H9 (cell line): ENCODE measurements at regions not wholly inside any gene's neighbourhood (a gene's known extent, or its start where the extent isn't known, plus 50 kb on each side); places are given as distances from the start of the nearest gene placed in this dataset.

Experiments
- DNase-seq: peaks from one replicate; pipeline ENCODE4 v3.0.0-alpha.2; 2017
- H2AFZ ChIP-seq: one replicate; pipeline ENCODE4 v1.6.1; 2013; ENCODE audit warnings: mild to moderate bottlenecking, low read length, control low read depth, moderate library complexity
- H2AK5ac ChIP-seq: 2 replicates; pipeline ENCODE4 v1.6.1; 2013; ENCODE audit warnings: low read length, control low read depth, mixed read lengths; ENCODE audit not compliant: insufficient read length
- H2BK120ac ChIP-seq: one replicate; pipeline ENCODE4 v1.6.1; 2013; ENCODE audit warnings: low read depth, mild to moderate bottlenecking, low read length, control low read depth, inconsistent platforms; ENCODE audit not compliant: poor library complexity, severe bottlenecking
- H2BK12ac ChIP-seq: 2 replicates; pipeline ENCODE4 v1.6.1; 2013; ENCODE audit warnings: low read length, control low read depth, mixed read lengths, low read depth; ENCODE audit not compliant: insufficient read length
- H2BK15ac ChIP-seq: 2 replicates; pipeline ENCODE4 v1.6.1; 2013; ENCODE audit warnings: low read depth, low read length, control low read depth
- H2BK20ac ChIP-seq: one replicate; pipeline ENCODE4 v1.6.1; 2013; ENCODE audit warnings: low read depth, mild to moderate bottlenecking, low read length, control low read depth, inconsistent platforms; ENCODE audit not compliant: poor library complexity, severe bottlenecking
- H2BK5ac ChIP-seq: 2 replicates; pipeline ENCODE4 v1.6.1; 2013; ENCODE audit warnings: low read length, control low read depth, mixed read lengths; ENCODE audit not compliant: insufficient read length
- H3K14ac ChIP-seq: 2 replicates; pipeline ENCODE4 v1.6.1; 2013; ENCODE audit warnings: low read length, control low read depth; ENCODE audit not compliant: insufficient read depth
- H3K18ac ChIP-seq: 2 replicates; pipeline ENCODE4 v1.6.1; 2013; ENCODE audit warnings: low read depth, mild to moderate bottlenecking, mixed read lengths, low read length, control low read depth; ENCODE audit not compliant: insufficient read length
- H3K23ac ChIP-seq: 2 replicates; pipeline ENCODE4 v1.6.1; 2013; ENCODE audit warnings: low read length, control low read depth, mixed read lengths, low read depth; ENCODE audit not compliant: insufficient read length
- H3K23me2 ChIP-seq: 2 replicates; pipeline ENCODE4 v1.6.1; 2013; ENCODE audit warnings: low read depth, mild to moderate bottlenecking, mixed read lengths, low read length, control low read depth; ENCODE audit not compliant: insufficient read length, poor library complexity, severe bottlenecking
- H3K27ac ChIP-seq: 2 replicates; pipeline ENCODE4 v1.5.1; 2013; ENCODE audit warnings: low read length, control low read depth, mixed read lengths, low read depth; ENCODE audit not compliant: insufficient read length
- H3K27me3 ChIP-seq: 2 replicates; pipeline ENCODE4 v1.6.1; 2013; ENCODE audit warnings: low read length, control low read depth, inconsistent platforms; ENCODE audit not compliant: insufficient read depth
- H3K4ac ChIP-seq: 2 replicates; pipeline ENCODE4 v1.6.1; 2013; ENCODE audit warnings: low read depth, mild to moderate bottlenecking, control low read depth, inconsistent platforms, low read length, moderate library complexity
- H3K4me1 ChIP-seq: 2 replicates; pipeline ENCODE4 v1.6.1; 2013; ENCODE audit warnings: low read length, control low read depth, inconsistent platforms; ENCODE audit not compliant: insufficient read depth
- H3K4me2 ChIP-seq: 2 replicates; pipeline ENCODE4 v1.6.1; 2013; ENCODE audit warnings: low read length, control low read depth, mixed read lengths; ENCODE audit not compliant: insufficient read length, insufficient read depth
- H3K56ac ChIP-seq: 2 replicates; pipeline ENCODE4 v1.6.1; 2013; ENCODE audit warnings: low read depth, mild to moderate bottlenecking, mixed read lengths, low read length, control low read depth; ENCODE audit not compliant: insufficient read length
- H3K79me1 ChIP-seq: 2 replicates; pipeline ENCODE4 v1.6.1; 2013; ENCODE audit warnings: low read depth, mild to moderate bottlenecking, moderate library complexity, low read length, control low read depth, inconsistent platforms; ENCODE audit not compliant: insufficient read depth, poor library complexity, severe bottlenecking
- H3K79me2 ChIP-seq: 2 replicates; pipeline ENCODE4 v1.6.1; 2013; ENCODE audit warnings: low read length, control low read depth, inconsistent platforms; ENCODE audit not compliant: insufficient read depth
- H3K9ac ChIP-seq: 2 replicates; pipeline ENCODE4 v1.6.1; 2013; ENCODE audit warnings: low read length, control low read depth, mixed read lengths; ENCODE audit not compliant: insufficient read length; ENCODE audit errors: extremely low read depth
- H3K9me3 ChIP-seq: one replicate; pipeline ENCODE4 v1.6.1; 2013; ENCODE audit warnings: low read depth, low read length, inconsistent platforms; ENCODE audit not compliant: control insufficient read depth
- H3T11ph ChIP-seq: one replicate; pipeline ENCODE4 v1.6.1; 2013; ENCODE audit warnings: mild to moderate bottlenecking, low read length, control low read depth, inconsistent platforms
- H4K20me1 ChIP-seq: one replicate; pipeline ENCODE4 v1.6.1; 2013; ENCODE audit not compliant: control insufficient read depth, insufficient read length, insufficient read depth
- H4K5ac ChIP-seq: 2 replicates; pipeline ENCODE4 v1.6.1; 2013; ENCODE audit warnings: low read depth, mild to moderate bottlenecking, mixed read lengths, low read length, control low read depth; ENCODE audit not compliant: insufficient read length
- H4K8ac ChIP-seq: replicated peaks from 2 replicates; pipeline ENCODE4 v1.6.1; 2013; ENCODE audit warnings: low read length, control low read depth, mixed read lengths, low read depth; ENCODE audit not compliant: insufficient read length
- H4K91ac ChIP-seq: 2 replicates; pipeline ENCODE4 v1.6.1; 2013; ENCODE audit warnings: low read depth, mild to moderate bottlenecking, moderate library complexity, mixed read lengths, low read length, control low read depth; ENCODE audit not compliant: insufficient read length
- H3K27ac Mint-ChIP-seq, 3 experiments: 2 replicates in 2 of 3; 3 replicates in 1 of 3; pipeline ENCODE4 v1.8.0; 2020 to 2021; ENCODE audit warnings: mixed read lengths in 3 of 3, mild to moderate bottlenecking in 1 of 3, moderate library complexity in 1 of 3
- H3K27me3 Mint-ChIP-seq: 2 replicates; pipeline ENCODE4 v1.8.0; 2021; ENCODE audit warnings: low read depth, mild to moderate bottlenecking, moderate library complexity, mixed read lengths
- H3K36me3 Mint-ChIP-seq, 3 experiments: 2 replicates in 2 of 3; 3 replicates in 1 of 3; pipeline ENCODE4 v1.8.0; 2020 to 2021; ENCODE audit warnings: low read depth in 3 of 3, mixed read lengths in 3 of 3; ENCODE audit not compliant: insufficient read depth in 1 of 3
- H3K4me1 Mint-ChIP-seq, 2 experiments: 2 replicates each; pipeline ENCODE4 v1.8.0; 2020; ENCODE audit warnings: mixed read lengths in 2 of 2
- H3K4me3 Mint-ChIP-seq, 2 experiments: 2 replicates in 1 of 2; 3 replicates in 1 of 2; pipeline ENCODE4 v1.8.0; 2020 to 2021; ENCODE audit warnings: mild to moderate bottlenecking in 2 of 2, mixed read lengths in 2 of 2, moderate library complexity in 1 of 2
- H3K9me3 Mint-ChIP-seq, 2 experiments: 2 replicates in 1 of 2; 3 replicates in 1 of 2; pipeline ENCODE4 v1.8.0; 2020; ENCODE audit warnings: mild to moderate bottlenecking in 2 of 2, mixed read lengths in 2 of 2, moderate library complexity in 1 of 2
- CTCF ChIP-seq: fragments of 200-600 bp; sonication (generic); conservative IDR thresholded peaks from 3 replicates; pipeline ENCODE4 v1.8.0; 2021; ENCODE audit warnings: antibody characterized with exemption, mild to moderate bottlenecking
- WGBS: extraction: QIAGEN DNeasy Blood & Tissue Kit; methylation state at CpG from one replicate; pipeline ENCODE4 v1.1.7; 2013; ENCODE audit warnings: missing lambda C conversion rate, low lambda C conversion rate, mixed read lengths; ENCODE audit not compliant: insufficient read length; ENCODE audit errors: extremely low coverage; 5-methylcytosine and 5-hydroxymethylcytosine counted together

GRCh38 chr1:119227456-119227855, 87.0 kb upstream of the WARS2 start:
- H3K23ac ChIP-seq, result no peak overlapping the region
- H3K27me3 ChIP-seq, result no peaks in the 10 kb centered on the region
- no peak overlapping the region for H4K5ac ChIP-seq
- Mint-ChIP-seq H3K9me3 (no peaks in the 10 kb centered on the region), H3K27me3 (no peaks in the 10 kb centered on the region), H3K4me3 (no peak overlapping the region), H3K36me3 (no peaks in the 10 kb centered on the region), H3K4me1 (peaks cover 8 to 10% of the 10 kb centered on the region in 2 experiments), H3K27ac (0 out of 7 replicates have a peak overlapping the region, but pooled peaks of 1 of the 3 experiments have one; percentile 9)
- H3K9ac ChIP-seq, result no peak overlapping the region
- H3K79me2 ChIP-seq, result no peaks in the 10 kb centered on the region
- no peak for TF ChIP-seq CTCF
- H3K14ac ChIP-seq, result no peak overlapping the region
- no peaks in the 10 kb centered on the region for H3K79me1 ChIP-seq
- no peak overlapping the region for H3K27ac ChIP-seq
- H2AK5ac ChIP-seq, result no peak overlapping the region
- H3K4ac ChIP-seq, result no peak overlapping the region
- no peak overlapping the region for H2BK15ac ChIP-seq
- no peak overlapping the region for H2BK12ac ChIP-seq
- no peak overlapping the region for H4K91ac ChIP-seq
- no peak overlapping the region for H2BK120ac ChIP-seq
- no peak overlapping the region for H3K18ac ChIP-seq
- no peak overlapping the region for H2BK20ac ChIP-seq
- no peak overlapping the region for H3K4me2 ChIP-seq
- no peak for DNase-seq
- no peak overlapping the region for H2BK5ac ChIP-seq
- no CpG with 5 or more reads among the region's 2 CpGs for WGBS
- no peaks in the 10 kb centered on the region for H3K23me2 ChIP-seq
- no peak overlapping the region for H3T11ph ChIP-seq
- no peaks in the 10 kb centered on the region for H4K20me1 ChIP-seq
- H2AFZ ChIP-seq, result no peak overlapping the region
- H3K9me3 ChIP-seq, result no peaks in the 10 kb centered on the region
- H3K56ac ChIP-seq, result no peak overlapping the region
- no peaks in the 10 kb centered on the region for H3K4me1 ChIP-seq
- no peak overlapping the region for H4K8ac ChIP-seq
